MM.1S (cell line): ENCODE measurements at regions not wholly inside any gene's neighbourhood (a gene's known extent, or its start where the extent isn't known, plus 50 kb on each side); places are given as distances from the start of the nearest gene placed in this dataset.

ENCODE experiments used
- DNase-seq: peaks from one replicate; pipeline ENCODE4 v3.0.0-alpha.2; 2015
- H2AFZ ChIP-seq: fragments of 300-600 bp; sonication (generic); 2 replicates; pipeline ENCODE4 v1.6.0; 2016; ENCODE audit warnings: antibody characterized with exemption, low read length
- H3F3A ChIP-seq: fragments of 300-600 bp; sonication (generic); 2 replicates; pipeline ENCODE4 v1.6.1; 2016; ENCODE audit warnings: mild to moderate bottlenecking, antibody characterized with exemption, low read length, moderate library complexity, mixed read lengths; ENCODE audit not compliant: insufficient read depth
- H3K27ac ChIP-seq: fragments of 300-600 bp; sonication (generic); 2 replicates; pipeline ENCODE4 v1.5.1; 2016; ENCODE audit warnings: mild to moderate bottlenecking, low read length
- H3K27me3 ChIP-seq: fragments of 300-600 bp; sonication (generic); replicated peaks from 2 replicates; pipeline ENCODE4 v1.6.0; 2016; ENCODE audit warnings: low read length; ENCODE audit not compliant: insufficient read depth
- H3K36me3 ChIP-seq: fragments of 300-600 bp; sonication (generic); replicated peaks from 2 replicates; pipeline ENCODE4 v1.6.1; 2016; ENCODE audit warnings: mild to moderate bottlenecking, low read length, mixed read lengths; ENCODE audit not compliant: insufficient read depth
- H3K4me1 ChIP-seq: fragments of 300-600 bp; sonication (generic); 2 replicates; pipeline ENCODE4 v1.6.1; 2016; ENCODE audit warnings: low read length, mixed read lengths
- H3K4me2 ChIP-seq: fragments of 300-600 bp; sonication (generic); 2 replicates; pipeline ENCODE4 v1.6.0; 2016; ENCODE audit warnings: low read depth, low read length
- H3K4me3 ChIP-seq: fragments of 300-600 bp; sonication (generic); 2 replicates; pipeline ENCODE4 v1.5.1; 2016; ENCODE audit warnings: low read length, mixed read lengths
- H3K79me2 ChIP-seq: fragments of 300-600 bp; sonication (generic); 2 replicates; pipeline ENCODE4 v1.6.1; 2016; ENCODE audit warnings: mixed run types, low read length, mixed read lengths
- H3K9ac ChIP-seq: fragments of 300-600 bp; sonication (generic); 2 replicates; pipeline ENCODE4 v1.6.1; 2016; ENCODE audit warnings: low read length, mixed read lengths
- H3K9me2 ChIP-seq: fragments of 300-600 bp; sonication (generic); replicated peaks from 2 replicates; pipeline ENCODE4 v1.6.1; 2016; ENCODE audit warnings: mild to moderate bottlenecking, low read length, mixed read lengths; ENCODE audit not compliant: insufficient read depth
- H3K9me3 ChIP-seq: fragments of 300-600 bp; sonication (generic); replicated peaks from 2 replicates; pipeline ENCODE4 v1.6.1; 2016; ENCODE audit warnings: mild to moderate bottlenecking, low read length, mixed read lengths; ENCODE audit not compliant: insufficient read depth
- H4K20me1 ChIP-seq: fragments of 300-600 bp; sonication (generic); 2 replicates; pipeline ENCODE4 v1.6.1; 2016; ENCODE audit warnings: mild to moderate bottlenecking, low read length, moderate library complexity, mixed read lengths; ENCODE audit not compliant: insufficient read depth
- CTCF ChIP-seq: fragments of 300-600 bp; sonication (generic); IDR thresholded peaks from 2 replicates; pipeline ENCODE4 v1.5.1; 2016; ENCODE audit warnings: antibody characterized with exemption, low read length, mixed read lengths
- EZH2 ChIP-seq: fragments of 300-600 bp; sonication (generic); optimal IDR thresholded peaks from 2 replicates; pipeline ENCODE3; 2017; ENCODE audit warnings: low read depth, mild to moderate bottlenecking, antibody characterized with exemption, low read length, mixed read lengths
- EZH2phosphoT487 ChIP-seq: fragments of 300-600 bp; sonication (generic); IDR thresholded peaks from 2 replicates; pipeline ENCODE4 v1.6.1; 2018; ENCODE audit warnings: antibody characterized with exemption, low read length

- Histone ChIP-seq H3K27ac (no peak overlapping the region), H3K4me2 (no peak overlapping the region), H2AFZ (no peak overlapping the region), H3K9me3 (no peaks in the 10 kb centered on the region), H3K9me2 (no peaks in the 10 kb centered on the region), H3K4me1 (no peaks in the 10 kb centered on the region), H3K36me3 (no peaks in the 10 kb centered on the region), H3F3A (no peaks in the 10 kb centered on the region), H3K9ac (no peak overlapping the region), H3K27me3 (no peaks in the 10 kb centered on the region), H3K4me3 (no peak overlapping the region), H3K79me2 (no peaks in the 10 kb centered on the region), H4K20me1 (no peaks in the 10 kb centered on the region)
- TF ChIP-seq CTCF (no peak), EZH2 (no peak), EZH2phosphoT487 (no peak)
- DNase-seq = no peak
Observed at GRCh38 chr6:138564170-138564721, 65.0 kb upstream of the NHSL1 start.

- H3K9ac ChIP-seq = no peak overlapping the region
- no peak overlapping the region for H3K4me2 ChIP-seq
- no peaks in the 10 kb centered on the region for H3F3A ChIP-seq
- no peak for DNase-seq
- H3K4me3 ChIP-seq = no peak overlapping the region
- H3K27ac ChIP-seq = no peak overlapping the region
- no peaks in the 10 kb centered on the region for H3K79me2 ChIP-seq
- no peaks in the 10 kb centered on the region for H3K36me3 ChIP-seq
- H3K27me3 ChIP-seq = no peaks in the 10 kb centered on the region
- no peak for TF ChIP-seq EZH2
- TF ChIP-seq EZH2phosphoT487 = no peak
- no peak for TF ChIP-seq CTCF
- no peaks in the 10 kb centered on the region for H3K4me1 ChIP-seq
- no peak overlapping the region for H2AFZ ChIP-seq
- H3K9me2 ChIP-seq = no peaks in the 10 kb centered on the region
- H3K9me3 ChIP-seq = no peaks in the 10 kb centered on the region
- no peaks in the 10 kb centered on the region for H4K20me1 ChIP-seq
Observed at GRCh38 chr6:138567052-138567451, 67.8 kb upstream of the NHSL1 start.

GRCh38 chr6:138568997-138569396 lies 69.7 kb upstream of the NHSL1 start:
- no peak for DNase-seq
- Histone ChIP-seq H3K27ac (no peak overlapping the region), H3K4me1 (no peaks in the 10 kb centered on the region), H3K79me2 (no peaks in the 10 kb centered on the region), H4K20me1 (no peaks in the 10 kb centered on the region), H3K27me3 (no peaks in the 10 kb centered on the region), H3F3A (no peaks in the 10 kb centered on the region), H3K9me2 (no peaks in the 10 kb centered on the region), H3K36me3 (no peaks in the 10 kb centered on the region), H2AFZ (no peak overlapping the region), H3K9me3 (no peaks in the 10 kb centered on the region), H3K9ac (no peak overlapping the region), H3K4me3 (no peak overlapping the region), H3K4me2 (no peak overlapping the region)
- TF ChIP-seq EZH2phosphoT487 (no peak), CTCF (no peak), EZH2 (no peak)
